Activated CD8-positive, alpha-beta T cell treated with anti-CD3 and anti-CD28 coated beads, Interleukin-2, amount 10 ng/mL, durations not matched to agents 7 days and 5 days (primary cell): ENCODE measurements at regions not wholly inside any gene's neighbourhood (a gene's known extent, or its start where the extent isn't known, plus 50 kb on each side); places are given as distances from the start of the nearest gene placed in this dataset.
"Not testable (repeated sequence)": the region's sequence is repeated elsewhere in the genome, so short reads cannot be mapped to it uniquely, and the experiment has no call there.

Source experiments
- ATAC-seq: fragments of 150-1000 bp; cut with Tn5 transposase; one replicate; pipeline ENCODE4 v1.10.0; 2021; ENCODE audit warnings: moderate library complexity
- CTCF ChIA-PET: fragments of 350-600 bp; sonication (Branson Sonifier 250); formaldehyde crosslinking; loops from one replicate; lab custom pipeline; 2021; ENCODE audit warnings: antibody characterized with exemption; lab: Charles Lee
- POLR2A ChIA-PET: fragments of 350-600 bp; sonication (Branson Sonifier 250); formaldehyde crosslinking; loops from one replicate; lab custom pipeline; 2021; ENCODE audit warnings: antibody characterized with exemption; lab: Charles Lee
- DNase-seq: peaks from one replicate; pipeline ENCODE4 v3.0.0-alpha.2; 2020
- H3K27ac Mint-ChIP-seq: one replicate; pipeline ENCODE4 v1.8.0; 2021; ENCODE audit warnings: mild to moderate bottlenecking, mixed read lengths
- H3K27me3 Mint-ChIP-seq: one replicate; pipeline ENCODE4 v1.8.0; 2021; ENCODE audit warnings: low read depth, mixed read lengths
- H3K36me3 Mint-ChIP-seq: one replicate; pipeline ENCODE4 v1.8.0; 2021; ENCODE audit warnings: low read depth, mixed read lengths
- H3K4me1 Mint-ChIP-seq: one replicate; pipeline ENCODE4 v1.8.0; 2021; ENCODE audit warnings: low read depth, mixed read lengths
- H3K4me3 Mint-ChIP-seq: one replicate; pipeline ENCODE4 v1.8.0; 2021; ENCODE audit warnings: mild to moderate bottlenecking, mixed read lengths
- H3K9me3 Mint-ChIP-seq: one replicate; pipeline ENCODE4 v1.8.0; 2022; ENCODE audit warnings: mixed read lengths; ENCODE audit not compliant: insufficient read depth

GRCh38 chr16:62780081-62780480, 743.8 kb upstream of the CDH8 start:
- H3K27me3 Mint-ChIP-seq, H3K4me3 Mint-ChIP-seq, POLR2A ChIA-PET, ATAC-seq, H3K27ac Mint-ChIP-seq, H3K4me1 Mint-ChIP-seq, DNase-seq, CTCF ChIA-PET, H3K36me3 Mint-ChIP-seq: not testable (repeated sequence)
- peaks cover 26% of the 10 kb centered on the region for H3K9me3 Mint-ChIP-seq

- Mint-ChIP-seq H3K9me3 (peaks cover 19% of the 10 kb centered on the region), H3K36me3 (no peaks in the 10 kb centered on the region), H3K4me3 (no peak overlapping the region), H3K27me3 (no peaks in the 10 kb centered on the region), H3K27ac (no peak overlapping the region), H3K4me1 (no peaks in the 10 kb centered on the region)
- POLR2A ChIA-PET = no interaction called here
- DNase-seq = no peak
- CTCF ChIA-PET = no interaction called here
- ATAC-seq = no peak
Observed at GRCh38 chr16:62764572-62764971, 728.3 kb upstream of the CDH8 start.

DNA sequence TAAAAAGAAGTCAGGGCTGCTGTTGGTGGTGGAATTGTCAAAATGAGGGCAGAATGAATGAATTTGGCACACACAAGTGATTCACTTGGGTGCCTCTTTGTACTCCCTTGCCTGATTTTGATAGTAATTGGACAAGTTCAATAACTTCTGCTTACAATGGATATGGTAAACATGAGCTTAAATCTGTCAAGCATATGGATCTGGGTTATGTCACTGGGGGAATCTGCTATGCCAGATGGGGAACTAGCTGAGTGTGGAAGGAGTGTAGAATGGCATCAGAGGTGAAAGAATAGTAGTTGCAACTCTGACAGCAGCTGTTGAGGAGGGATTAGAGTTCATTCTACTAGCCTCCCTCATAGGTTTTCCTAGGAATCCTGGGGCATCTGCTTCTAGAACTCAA, 724.2 kb upstream of the CDH8 start:
- POLR2A ChIA-PET = no interaction called here
- Mint-ChIP-seq H3K27me3 (no peaks in the 10 kb centered on the region), H3K4me3 (no peak overlapping the region), H3K36me3 (no peaks in the 10 kb centered on the region), H3K27ac (no peak overlapping the region), H3K9me3 (peaks cover 24% of the 10 kb centered on the region), H3K4me1 (no peaks in the 10 kb centered on the region)
- DNase-seq (no peak), ATAC-seq (no peak)
- CTCF ChIA-PET = no interaction called here

- ChIA-PET CTCF (no interaction called here), POLR2A (no interaction called here)
- no peaks in the 10 kb centered on the region for H3K36me3 Mint-ChIP-seq
- H3K27me3 Mint-ChIP-seq = no peaks in the 10 kb centered on the region
- peaks cover 28% of the 10 kb centered on the region for H3K9me3 Mint-ChIP-seq
- H3K4me1 Mint-ChIP-seq = no peaks in the 10 kb centered on the region
- no peak for DNase-seq
- ATAC-seq = no peak
- no peak overlapping the region for H3K4me3 Mint-ChIP-seq
- H3K27ac Mint-ChIP-seq = no peak overlapping the region
Observed at GRCh38 chr16:62755938-62756337, 719.7 kb upstream of the CDH8 start.

DNA sequence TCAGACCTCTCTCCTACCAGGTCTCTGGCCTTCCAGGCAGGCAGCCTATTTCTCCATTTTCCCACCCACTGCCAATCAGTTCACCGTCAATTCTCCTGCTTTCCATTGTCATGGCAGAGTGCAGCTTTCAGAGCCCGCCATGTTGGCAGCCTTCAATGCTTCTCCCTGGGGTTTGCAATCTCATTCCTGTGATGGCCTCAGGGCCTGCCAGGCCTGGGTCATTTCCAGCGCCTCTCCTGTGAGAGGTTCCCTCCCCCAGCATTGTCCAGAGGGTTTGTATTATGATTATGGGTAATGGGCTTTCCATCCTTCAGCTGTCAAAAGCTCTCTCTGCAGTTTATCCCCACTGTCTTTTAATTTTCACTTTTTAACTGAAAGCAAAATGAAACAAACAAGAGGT, 716.6 kb upstream of the CDH8 start:
- no peak for ATAC-seq
- H3K9me3 Mint-ChIP-seq = peaks cover 28% of the 10 kb centered on the region
- no peak overlapping the region for H3K4me3 Mint-ChIP-seq
- H3K27me3 Mint-ChIP-seq = no peaks in the 10 kb centered on the region
- DNase-seq = no peak
- H3K27ac Mint-ChIP-seq = no peak overlapping the region
- ChIA-PET CTCF (no interaction called here), POLR2A (no interaction called here)
- H3K36me3 Mint-ChIP-seq = no peaks in the 10 kb centered on the region
- no peaks in the 10 kb centered on the region for H3K4me1 Mint-ChIP-seq

DNA sequence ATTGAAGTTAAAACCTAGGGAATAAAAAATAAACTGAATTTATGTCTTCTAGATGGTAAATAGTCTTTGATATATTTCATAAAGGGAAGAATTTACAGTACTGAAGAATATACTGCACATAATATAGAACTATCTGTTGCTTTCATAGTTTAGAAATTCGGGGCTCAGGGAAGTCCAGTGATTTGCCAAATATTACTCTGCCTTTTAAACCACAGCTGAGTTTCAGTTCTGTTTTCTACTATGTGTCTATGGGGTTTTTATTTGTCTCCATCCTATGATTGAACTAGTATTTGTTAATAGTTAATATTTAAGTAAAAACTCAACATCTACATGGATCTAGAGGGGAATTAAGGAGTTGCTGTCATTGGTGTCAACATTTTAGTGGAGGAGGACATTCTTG, 715.0 kb upstream of the CDH8 start:
- Mint-ChIP-seq H3K27me3 (no peaks in the 10 kb centered on the region), H3K4me1 (no peaks in the 10 kb centered on the region), H3K27ac (no peak overlapping the region), H3K36me3 (no peaks in the 10 kb centered on the region), H3K9me3 (peaks cover 33% of the 10 kb centered on the region), H3K4me3 (no peak overlapping the region)
- no peak for ATAC-seq
- ChIA-PET POLR2A (no interaction called here), CTCF (no interaction called here)
- DNase-seq = no peak

DNA sequence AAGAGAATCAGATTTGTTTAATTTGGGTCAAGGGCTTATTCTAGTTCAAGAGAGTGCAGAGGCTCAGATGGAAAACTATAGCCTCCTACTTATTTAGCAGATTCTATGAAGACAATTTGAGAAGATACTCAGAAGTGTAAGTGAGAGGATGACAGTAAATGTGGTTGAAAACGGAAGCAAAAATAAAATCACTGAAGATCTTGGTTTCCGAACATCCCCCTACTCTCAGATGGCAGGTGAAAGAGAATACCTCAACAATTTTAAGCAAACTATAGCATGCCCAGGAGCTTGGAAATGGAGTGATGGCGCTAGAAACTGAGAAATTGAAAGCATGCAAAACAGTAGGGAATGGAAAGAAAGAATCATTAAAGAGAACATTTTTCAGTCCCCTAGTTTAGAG, 705.5 kb upstream of the CDH8 start:
- Mint-ChIP-seq H3K27me3 (no peaks in the 10 kb centered on the region), H3K4me1 (no peaks in the 10 kb centered on the region), H3K27ac (no peak overlapping the region), H3K36me3 (no peaks in the 10 kb centered on the region), H3K9me3 (peaks cover 22% of the 10 kb centered on the region), H3K4me3 (no peak overlapping the region)
- DNase-seq (no peak), ATAC-seq (no peak)
- ChIA-PET POLR2A (no interaction called here), CTCF (no interaction called here)

DNA sequence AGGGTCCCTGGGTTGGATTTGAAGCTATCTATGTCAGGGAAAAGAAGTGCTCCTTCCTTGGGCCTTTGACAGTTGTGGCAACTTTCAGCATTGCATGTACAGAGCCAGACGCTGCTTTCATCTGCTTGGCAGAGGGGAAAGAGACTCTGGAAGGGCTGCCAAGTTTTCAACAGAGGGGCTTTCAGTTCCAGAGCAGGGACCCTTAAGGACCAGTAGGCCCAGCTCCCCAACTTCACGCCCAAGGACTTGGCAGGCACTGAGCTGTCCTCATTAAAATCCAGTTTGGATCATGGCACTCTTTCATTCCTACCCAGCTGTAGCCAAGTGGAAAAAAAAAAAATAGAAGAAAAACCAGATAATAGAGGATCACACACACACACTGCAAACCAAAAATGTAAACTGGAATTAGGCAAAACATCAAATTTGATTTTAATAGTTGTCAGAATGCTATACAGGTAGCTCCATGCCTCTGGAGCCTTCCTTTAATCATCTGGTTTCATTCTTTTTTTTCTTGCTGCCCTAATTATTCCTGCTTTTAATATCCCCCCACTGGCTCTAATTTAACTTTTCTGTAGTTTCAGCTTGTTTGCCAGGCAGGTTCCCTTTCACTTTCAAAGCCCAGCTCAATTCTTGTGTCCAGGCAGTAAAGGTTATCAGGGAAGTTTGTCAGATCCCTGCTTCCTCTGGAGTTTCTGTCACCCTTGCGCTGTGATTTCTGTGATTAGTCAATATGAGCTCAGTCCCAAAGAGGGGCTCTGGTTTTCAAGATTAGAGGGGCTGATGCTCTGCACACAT, 702.6 kb upstream of the CDH8 start:
- H3K36me3 Mint-ChIP-seq = no peaks in the 10 kb centered on the region
- ChIA-PET CTCF (no interaction called here), POLR2A (no interaction called here)
- no peaks in the 10 kb centered on the region for H3K4me1 Mint-ChIP-seq
- no peak overlapping the region for H3K27ac Mint-ChIP-seq
- ATAC-seq (no peak), DNase-seq (no peak)
- peaks cover under 1% of the 10 kb centered on the region for H3K9me3 Mint-ChIP-seq
- no peaks in the 10 kb centered on the region for H3K27me3 Mint-ChIP-seq
- no peak overlapping the region for H3K4me3 Mint-ChIP-seq

DNA sequence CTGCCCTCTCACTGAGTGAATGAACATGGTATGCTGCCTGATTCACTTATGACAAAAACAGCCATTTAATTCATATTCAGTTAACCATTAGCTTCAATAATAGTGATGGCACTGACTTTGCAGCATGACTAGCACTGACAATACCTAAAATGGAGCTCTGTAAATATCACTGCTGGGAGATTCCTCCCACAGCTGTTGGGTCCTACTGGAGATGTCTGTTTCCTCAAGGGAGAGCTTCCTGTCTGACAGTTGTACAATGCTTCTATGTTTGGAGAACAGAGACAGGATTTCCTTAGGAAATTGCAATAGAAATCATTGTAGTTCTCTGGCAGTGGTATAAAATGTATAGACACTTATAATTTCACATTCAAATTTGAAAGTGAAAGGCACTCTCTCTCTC, 695.9 kb upstream of the CDH8 start:
- H3K4me3 Mint-ChIP-seq = no peak overlapping the region
- no peaks in the 10 kb centered on the region for H3K4me1 Mint-ChIP-seq
- POLR2A ChIA-PET = no interaction called here
- no peak for ATAC-seq
- CTCF ChIA-PET = no interaction called here
- no peak for DNase-seq
- H3K9me3 Mint-ChIP-seq = peaks cover 19% of the 10 kb centered on the region
- H3K27ac Mint-ChIP-seq = no peak overlapping the region
- H3K27me3 Mint-ChIP-seq = no peaks in the 10 kb centered on the region
- H3K36me3 Mint-ChIP-seq = no peaks in the 10 kb centered on the region

DNA sequence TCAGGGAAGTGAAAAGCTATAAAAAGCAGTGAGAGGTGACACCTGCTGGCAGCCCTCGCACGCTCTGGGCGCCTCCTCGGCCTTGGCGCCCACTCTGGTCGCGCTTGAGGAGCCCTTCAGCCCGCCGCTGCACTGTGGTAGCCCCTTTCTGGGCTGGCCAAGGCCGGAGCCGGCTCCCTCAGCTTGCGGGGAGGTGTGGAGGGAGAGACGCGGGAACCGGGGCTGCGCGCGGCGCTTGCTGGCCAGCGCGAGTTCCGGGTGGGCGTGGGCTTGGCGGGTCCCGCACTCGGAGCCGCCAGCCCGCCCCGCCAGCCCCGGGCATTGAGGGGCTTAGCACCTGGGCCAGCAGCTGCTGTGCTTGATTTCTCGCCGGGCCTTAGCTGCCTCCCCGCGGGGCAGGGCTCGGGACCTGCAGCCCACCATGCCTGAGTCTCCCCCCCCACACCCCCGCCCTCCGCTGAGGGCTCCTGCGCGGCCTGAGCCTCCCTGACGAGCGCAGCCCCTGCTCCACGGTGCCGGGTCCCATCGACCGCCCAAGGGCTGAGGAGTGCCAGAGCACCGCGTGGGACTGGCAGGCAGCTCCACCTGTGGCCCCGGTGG, 688.5 kb upstream of the CDH8 start:
- H3K27ac Mint-ChIP-seq, H3K27me3 Mint-ChIP-seq, H3K4me3 Mint-ChIP-seq, H3K4me1 Mint-ChIP-seq, H3K36me3 Mint-ChIP-seq, POLR2A ChIA-PET, ATAC-seq, CTCF ChIA-PET, DNase-seq: not testable (repeated sequence)
- H3K9me3 Mint-ChIP-seq = peaks cover 20% of the 10 kb centered on the region

DNA sequence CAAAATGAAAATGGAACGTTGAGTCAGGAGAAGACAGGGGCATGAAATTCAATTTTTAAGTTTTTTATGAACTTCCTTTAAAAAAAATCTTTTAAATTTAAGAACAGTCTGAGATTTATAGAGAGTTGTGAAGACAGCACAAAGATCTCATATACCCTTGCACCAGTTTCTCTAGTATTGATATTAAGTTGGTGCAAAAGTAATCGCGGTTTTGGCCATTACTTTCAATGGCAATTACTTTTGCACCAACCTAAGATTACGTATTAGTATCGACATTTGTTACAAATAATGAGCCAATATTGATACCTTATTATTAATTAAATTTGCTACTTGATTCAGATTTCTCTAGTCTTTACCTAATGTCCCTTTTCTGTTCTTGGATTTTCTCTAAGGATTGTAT, 684.4 kb upstream of the CDH8 start:
- no peak for ATAC-seq
- H3K9me3 Mint-ChIP-seq = peaks cover 29% of the 10 kb centered on the region
- CTCF ChIA-PET = no interaction called here
- POLR2A ChIA-PET = no interaction called here
- H3K4me3 Mint-ChIP-seq = no peak overlapping the region
- H3K27ac Mint-ChIP-seq = no peak overlapping the region
- H3K4me1 Mint-ChIP-seq = no peaks in the 10 kb centered on the region
- no peaks in the 10 kb centered on the region for H3K36me3 Mint-ChIP-seq
- DNase-seq = no peak
- H3K27me3 Mint-ChIP-seq = no peaks in the 10 kb centered on the region

DNA sequence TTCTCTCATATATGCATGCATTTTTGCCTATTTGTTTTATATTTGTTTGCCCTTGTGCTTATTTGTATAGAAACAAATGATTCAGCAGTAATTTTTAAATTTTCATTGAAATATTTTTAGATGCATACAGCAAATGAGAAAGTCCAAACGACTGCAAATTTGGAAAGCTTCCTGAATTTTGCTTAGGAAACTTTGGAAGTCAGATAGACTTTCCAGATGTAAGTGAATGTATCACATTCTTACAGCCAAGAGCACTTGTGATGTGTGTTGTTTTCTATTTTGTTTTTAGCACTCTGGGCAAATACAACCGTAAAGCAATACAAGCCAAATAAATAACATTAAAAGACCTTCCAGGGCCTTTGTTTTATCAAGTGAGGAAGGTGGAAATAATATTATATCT, 680.8 kb upstream of the CDH8 start:
- Mint-ChIP-seq H3K9me3 (peaks cover 23% of the 10 kb centered on the region), H3K27me3 (no peaks in the 10 kb centered on the region), H3K36me3 (no peaks in the 10 kb centered on the region), H3K27ac (no peak overlapping the region), H3K4me1 (no peaks in the 10 kb centered on the region), H3K4me3 (no peak overlapping the region)
- no peak for ATAC-seq
- no peak for DNase-seq
- POLR2A ChIA-PET = no interaction called here
- CTCF ChIA-PET = no interaction called here

GRCh38 chr16:62715701-62716100, 679.5 kb upstream of the CDH8 start:
- H3K36me3 Mint-ChIP-seq = no peaks in the 10 kb centered on the region
- ChIA-PET POLR2A (no interaction called here), CTCF (no interaction called here)
- H3K27ac Mint-ChIP-seq = no peak overlapping the region
- H3K4me3 Mint-ChIP-seq = no peak overlapping the region
- H3K9me3 Mint-ChIP-seq = peaks cover 30% of the 10 kb centered on the region
- no peaks in the 10 kb centered on the region for H3K4me1 Mint-ChIP-seq
- H3K27me3 Mint-ChIP-seq = no peaks in the 10 kb centered on the region
- ATAC-seq (no peak), DNase-seq (no peak)
